Gastroesophageal sphincter (tissue), 4 donors: ENCODE measurements at regions not wholly inside any gene's neighbourhood (a gene's known extent, or its start where the extent isn't known, plus 50 kb on each side); places are given as distances from the start of the nearest gene placed in this dataset.

Source experiments
- ATAC-seq: fragments of 150-250 bp; one replicate; pipeline ENCODE4 v1.9.1; 2016; ENCODE audit warnings: mild to moderate bottlenecking, moderate library complexity
- H3K27ac ChIP-seq, 4 donors: fragments of 200-600 bp; sonication (generic) in 3 of 4; 1 replicate in 3 of 4; 2 replicates in 1 of 4; pipeline ENCODE4 v1.5.1; 2016 to 2019
- H3K27me3 ChIP-seq: fragments of 200-600 bp; sonication (generic); one replicate; pipeline ENCODE4 v1.5.1; 2019
- H3K36me3 ChIP-seq, 2 donors: fragments of 200-600 bp; sonication (generic); one replicate each; pipeline ENCODE4 v1.5.1; 2019; ENCODE audit warnings: control low read depth in 1 of 2
- H3K4me1 ChIP-seq, 3 donors: fragments of 200-600 bp; sonication (generic); 1 replicate in 2 of 3; 2 replicates in 1 of 3; pipeline ENCODE4 v1.5.1; 2016 to 2019; ENCODE audit warnings: control low read depth in 2 of 3
- H3K4me3 ChIP-seq, 2 donors: fragments of 200-600 bp; sonication (generic); one replicate each; pipeline ENCODE4 v1.5.1; 2019; ENCODE audit warnings: mild to moderate bottlenecking in 1 of 2, moderate library complexity in 1 of 2
- H3K9me3 ChIP-seq, 3 donors: fragments of 200-600 bp; sonication (generic); one replicate each; pipeline ENCODE4 v1.5.1; 2017 to 2019; ENCODE audit warnings: control low read depth in 2 of 3
- CTCF ChIP-seq, 4 experiments: fragments of 200-600 bp in 2 of 4; fragments of 450-650 bp in 2 of 4; sonication (generic) in 1 of 4; IDR thresholded peaks; one replicate each; pipeline ENCODE4 v1.5.1; 2017 to 2019; ENCODE audit warnings: antibody characterized with exemption in 4 of 4, mild to moderate bottlenecking in 2 of 4, moderate library complexity in 2 of 4
- EP300 ChIP-seq: sonication (generic); formaldehyde crosslinking; IDR thresholded peaks from one replicate; pipeline ENCODE4 v1.6.1; 2017; ENCODE audit warnings: antibody characterized with exemption, mild to moderate bottlenecking
- POLR2A ChIP-seq, 2 donors: fragments of 450-650 bp; IDR thresholded peaks; one replicate each; pipeline ENCODE4 v1.6.1; 2017; ENCODE audit warnings: antibody characterized with exemption in 2 of 2, mild to moderate bottlenecking in 2 of 2, moderate library complexity in 1 of 2
- POLR2AphosphoS5 ChIP-seq: sonication (generic); formaldehyde crosslinking; IDR thresholded peaks from one replicate; pipeline ENCODE4 v1.6.1; 2017; ENCODE audit warnings: antibody characterized with exemption
- WGBS, 2 donors: methylation state at CpG; one replicate each; pipeline ENCODE4 v1.1.5; 2018; ENCODE audit warnings: low coverage in 1 of 2; 5-methylcytosine and 5-hydroxymethylcytosine counted together

- WGBS, 2 donors = 80 to 83% methylated on average over 5 of the region's 5 CpGs
- Histone ChIP-seq H3K27ac (no peak overlapping the region), H3K9me3 (peaks cover 0 to 6% (median 0%) of the 10 kb centered on the region in 3 donors), H3K4me3 (no peak overlapping the region), H3K27me3 (peaks cover 12% of the 10 kb centered on the region), H3K36me3 (no peaks in the 10 kb centered on the region), H3K4me1 (no peaks in the 10 kb centered on the region)
- no peak for ATAC-seq
- TF ChIP-seq POLR2A (IDR thresholded peaks at IDR 0.05) (no peak), POLR2AphosphoS5 (no peak), EP300 (no peak), CTCF (IDR thresholded peaks at IDR 0.05) (no peak)
These were observed 58.6 kb downstream of the LIG4 start for GRCh38 chr13:108156749-108157148.

- ATAC-seq = no peak
- Histone ChIP-seq H3K4me1 (no peaks in the 10 kb centered on the region), H3K27me3 (peaks cover 21% of the 10 kb centered on the region), H3K36me3 (no peaks in the 10 kb centered on the region), H3K4me3 (no peak overlapping the region), H3K27ac (no peak overlapping the region), H3K9me3 (peaks cover 0 to 6% (median 0%) of the 10 kb centered on the region in 3 donors)
- TF ChIP-seq CTCF (IDR thresholded peaks at IDR 0.05) = peak; percentile 47 to 83 (median 70)
- no peak for TF ChIP-seq EP300
- TF ChIP-seq POLR2A (IDR thresholded peaks at IDR 0.05) = no peak
- no peak for TF ChIP-seq POLR2AphosphoS5
- WGBS, 2 donors = 34 to 40% methylated on average over 16 of the region's 16 CpGs
These were observed 59.9 kb downstream of the LIG4 start for GRCh38 chr13:108155185-108156106.

DNA sequence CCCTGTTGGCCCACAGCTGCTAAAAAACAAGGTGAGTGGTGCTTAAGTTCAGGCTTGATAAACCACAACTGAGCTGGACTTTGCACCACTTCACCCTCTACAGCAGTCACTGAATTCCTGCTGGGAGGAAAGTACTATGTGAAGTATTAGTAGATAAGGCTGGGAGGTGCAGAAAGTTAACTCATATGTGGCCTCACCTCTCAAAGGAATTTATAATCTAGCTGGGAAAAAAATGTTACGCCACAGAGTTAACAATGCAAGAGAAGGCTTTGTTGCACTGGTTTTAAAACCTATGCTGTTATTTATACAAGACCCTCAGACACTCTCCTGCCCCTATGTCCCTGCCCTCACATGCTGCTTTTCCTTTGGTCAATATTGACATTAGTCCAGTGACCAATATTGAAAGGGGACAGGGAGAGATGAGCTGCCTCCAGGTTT is 60.9 kb downstream of the LIG4 start:
- no peak overlapping the region for H3K27ac ChIP-seq
- TF ChIP-seq POLR2A (IDR thresholded peaks at IDR 0.05) (no peak), EP300 (no peak), CTCF (IDR thresholded peaks at IDR 0.05) (no peak), POLR2AphosphoS5 (no peak)

DNA sequence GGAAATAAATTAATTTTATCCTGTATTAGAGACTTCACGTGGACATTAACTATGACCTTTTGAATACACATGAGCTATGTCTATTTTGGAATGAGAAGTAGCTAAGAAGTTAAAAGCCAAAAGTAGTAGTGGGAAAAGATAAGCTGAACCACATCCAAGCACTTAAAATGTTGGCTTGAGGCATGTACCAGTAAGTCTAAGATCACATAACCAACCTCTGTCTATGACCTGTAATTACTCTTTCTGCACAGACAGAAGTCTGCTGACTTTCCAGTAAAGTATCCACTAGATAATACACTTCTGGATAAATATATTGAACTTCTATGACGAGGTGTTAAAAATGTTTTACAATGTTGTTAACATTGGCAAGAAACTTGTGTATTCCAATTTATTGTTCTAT is 68.7 kb downstream of the LIG4 start:
- no peaks in the 10 kb centered on the region for H3K36me3 ChIP-seq
- no peak overlapping the region for H3K4me3 ChIP-seq
- no peak for TF ChIP-seq POLR2AphosphoS5
- no peak for TF ChIP-seq POLR2A (IDR thresholded peaks at IDR 0.05)
- H3K4me1 ChIP-seq = no peaks in the 10 kb centered on the region
- no peaks in the 10 kb centered on the region for H3K9me3 ChIP-seq
- WGBS, 2 donors = 9 to 28% methylated on average over 2 of the region's 2 CpGs
- H3K27ac ChIP-seq = no peak overlapping the region
- H3K27me3 ChIP-seq = peaks cover 13% of the 10 kb centered on the region
- no peak for ATAC-seq

More for the DNA sequence above, 60.9 kb downstream of the LIG4 start:
- WGBS, 2 donors = 86% methylated on average over 1 of the region's 1 CpG; no CpG with 5 or more reads in 1 of the 2 donors
- no peak for ATAC-seq
- Histone ChIP-seq H3K4me1 (no peaks in the 10 kb centered on the region), H3K27me3 (peaks cover 23% of the 10 kb centered on the region), H3K9me3 (peaks cover 0 to 6% (median 0%) of the 10 kb centered on the region in 3 donors), H3K36me3 (no peaks in the 10 kb centered on the region), H3K4me3 (no peak overlapping the region)

DNA sequence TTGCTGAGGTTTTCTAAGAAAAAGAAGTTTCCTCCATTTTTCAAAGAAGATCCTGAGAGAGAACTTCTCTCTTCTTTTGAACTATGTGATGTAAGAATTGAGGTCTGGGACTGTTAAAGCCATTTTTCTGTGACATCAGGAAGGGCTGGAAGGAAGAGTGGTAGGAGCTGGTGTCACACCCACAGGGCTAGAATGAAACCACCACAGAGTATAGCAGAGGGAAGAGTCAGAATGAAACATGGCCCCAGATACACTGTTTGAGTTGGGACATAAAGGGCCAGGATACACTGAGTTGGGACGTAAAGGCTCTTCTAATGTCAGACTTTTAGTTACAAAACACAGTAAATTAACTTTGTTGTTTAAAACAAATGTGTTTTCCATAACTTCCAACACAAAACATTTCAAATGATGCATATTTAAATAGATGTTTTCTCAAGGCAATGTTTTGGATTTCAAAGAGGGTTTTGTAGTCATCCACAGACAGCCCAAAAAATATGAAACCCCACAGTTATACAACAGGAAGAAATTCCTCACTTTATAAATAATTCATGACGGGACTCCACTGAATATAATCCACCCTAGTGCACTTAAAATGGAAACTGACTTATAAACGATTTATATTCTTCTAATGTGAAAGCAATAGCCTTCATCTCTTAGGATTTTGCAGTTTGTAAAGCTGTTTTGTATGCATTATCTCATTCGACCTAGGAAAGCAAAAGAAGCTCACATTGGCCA is 72.5 kb downstream of the LIG4 start:
- Histone ChIP-seq H3K36me3 (no peaks in the 10 kb centered on the region), H3K9me3 (no peaks in the 10 kb centered on the region), H3K27me3 (peaks cover 4% of the 10 kb centered on the region), H3K27ac (no peak overlapping the region), H3K4me1 (no peaks in the 10 kb centered on the region), H3K4me3 (no peak overlapping the region)
- TF ChIP-seq POLR2A (IDR thresholded peaks at IDR 0.05) (no peak), CTCF (IDR thresholded peaks at IDR 0.05) (no peak), EP300 (no peak), POLR2AphosphoS5 (no peak)
- ATAC-seq = no peak
- 26 to 34% methylated on average over 4 of the region's 4 CpGs for WGBS, 2 donors
